ENCODE measurements at regions not wholly inside any gene's neighbourhood (a gene's known extent, or its start where the extent isn't known, plus 50 kb on each side); places are given as distances from the start of the nearest gene placed in this dataset.

- no peaks in the 10 kb centered on the region for H3K27me3 ChIP-seq (ENCODE audit: insufficient read depth, poor library complexity, severe bottlenecking)
- TF ChIP-seq CTCF (IDR thresholded peaks at IDR 0.05; ENCODE audit: poor library complexity, severe bottlenecking) = no peak
- H3K4me3 ChIP-seq (ENCODE audit: severe bottlenecking) = no peak overlapping the region
- H3K36me3 ChIP-seq (ENCODE audit: low read depth) = no peaks in the 10 kb centered on the region
- no peak for DNase-seq (ENCODE audit: low spot score)
- H3K9me3 ChIP-seq (ENCODE audit: severe bottlenecking) = no peaks in the 10 kb centered on the region
- H3K27ac ChIP-seq (ENCODE audit: poor library complexity, severe bottlenecking) = no peak overlapping the region
- no peak for ATAC-seq (ENCODE audit: low read depth)
- H3K4me1 ChIP-seq (ENCODE audit: insufficient read depth, poor library complexity, severe bottlenecking) = no peaks in the 10 kb centered on the region
These were observed 342.0 kb upstream of the ACVR2A start for GRCh38 chr2:147502711-147503290.

- ATAC-seq (ENCODE audit: low read depth) (no peak), DNase-seq (ENCODE audit: low spot score) (no peak)
- no peaks in the 10 kb centered on the region for H3K9me3 ChIP-seq (ENCODE audit: severe bottlenecking)
- no peak overlapping the region for H3K27ac ChIP-seq (ENCODE audit: poor library complexity, severe bottlenecking)
- H3K4me1 ChIP-seq (ENCODE audit: insufficient read depth, poor library complexity, severe bottlenecking) = no peaks in the 10 kb centered on the region
- no peak for TF ChIP-seq CTCF (IDR thresholded peaks at IDR 0.05; ENCODE audit: poor library complexity, severe bottlenecking)
- no peaks in the 10 kb centered on the region for H3K36me3 ChIP-seq (ENCODE audit: low read depth)
- H3K4me3 ChIP-seq (ENCODE audit: severe bottlenecking) = no peak overlapping the region
- no peaks in the 10 kb centered on the region for H3K27me3 ChIP-seq (ENCODE audit: insufficient read depth, poor library complexity, severe bottlenecking)
These were observed 342.9 kb upstream of the ACVR2A start for GRCh38 chr2:147501968-147502367.

- Histone ChIP-seq H3K27ac (ENCODE audit: poor library complexity, severe bottlenecking) (no peak overlapping the region), H3K27me3 (ENCODE audit: insufficient read depth, poor library complexity, severe bottlenecking) (no peaks in the 10 kb centered on the region), H3K9me3 (ENCODE audit: severe bottlenecking) (no peaks in the 10 kb centered on the region), H3K36me3 (ENCODE audit: low read depth) (no peaks in the 10 kb centered on the region), H3K4me1 (ENCODE audit: insufficient read depth, poor library complexity, severe bottlenecking) (no peaks in the 10 kb centered on the region), H3K4me3 (ENCODE audit: severe bottlenecking) (no peak overlapping the region)
- DNase-seq (ENCODE audit: low spot score) = no peak
- ATAC-seq (ENCODE audit: low read depth) = no peak
- no peak for TF ChIP-seq CTCF (IDR thresholded peaks at IDR 0.05; ENCODE audit: poor library complexity, severe bottlenecking)
These were observed 343.9 kb upstream of the ACVR2A start for GRCh38 chr2:147500819-147501395.

- H3K9me3 ChIP-seq (ENCODE audit: severe bottlenecking) = no peaks in the 10 kb centered on the region
- no peak overlapping the region for H3K27ac ChIP-seq (ENCODE audit: poor library complexity, severe bottlenecking)
- no peaks in the 10 kb centered on the region for H3K4me1 ChIP-seq (ENCODE audit: insufficient read depth, poor library complexity, severe bottlenecking)
- H3K27me3 ChIP-seq (ENCODE audit: insufficient read depth, poor library complexity, severe bottlenecking) = no peaks in the 10 kb centered on the region
- no peak for TF ChIP-seq CTCF (IDR thresholded peaks at IDR 0.05; ENCODE audit: poor library complexity, severe bottlenecking)
- H3K4me3 ChIP-seq (ENCODE audit: severe bottlenecking) = no peak overlapping the region
- H3K36me3 ChIP-seq (ENCODE audit: low read depth) = no peaks in the 10 kb centered on the region
- DNase-seq (ENCODE audit: low spot score) (no peak), ATAC-seq (ENCODE audit: low read depth) (no peak)
These were observed 344.6 kb upstream of the ACVR2A start for GRCh38 chr2:147500229-147500628.

GRCh38 chr2:147499785-147500184 is 345.0 kb upstream of the ACVR2A start:
- no peaks in the 10 kb centered on the region for H3K9me3 ChIP-seq (ENCODE audit: severe bottlenecking)
- no peak overlapping the region for H3K4me3 ChIP-seq (ENCODE audit: severe bottlenecking)
- H3K27me3 ChIP-seq (ENCODE audit: insufficient read depth, poor library complexity, severe bottlenecking) = no peaks in the 10 kb centered on the region
- DNase-seq (ENCODE audit: low spot score) (no peak), ATAC-seq (ENCODE audit: low read depth) (no peak)
- H3K36me3 ChIP-seq (ENCODE audit: low read depth) = no peaks in the 10 kb centered on the region
- TF ChIP-seq CTCF (IDR thresholded peaks at IDR 0.05; ENCODE audit: poor library complexity, severe bottlenecking) = no peak
- no peaks in the 10 kb centered on the region for H3K4me1 ChIP-seq (ENCODE audit: insufficient read depth, poor library complexity, severe bottlenecking)
- no peak overlapping the region for H3K27ac ChIP-seq (ENCODE audit: poor library complexity, severe bottlenecking)

All from RWPE2 (cell line).